H1 (cell line): ENCODE measurements at regions not wholly inside any gene's neighbourhood (a gene's known extent, or its start where the extent isn't known, plus 50 kb on each side); places are given as distances from the start of the nearest gene placed in this dataset.

Experiments used
- BRCA1 ChIP-seq: IDR thresholded peaks from 2 replicates; pipeline ENCODE4 v1.6.1; 2012; ENCODE audit warnings: low read depth, low read length, improper control_type of control experiment
- SIN3A ChIP-seq, 2 experiments: IDR thresholded peaks in 1 of 2; conservative IDR thresholded peaks in 1 of 2; 2 replicates each; pipeline ENCODE4 v1.6.1; 2011 to 2012; ENCODE audit warnings: low read length in 2 of 2, improper control_type of control experiment in 1 of 2, low read depth in 1 of 2, mild to moderate bottlenecking in 1 of 2
- YY1 ChIP-seq: IDR thresholded peaks from 2 replicates; pipeline ENCODE4 v1.6.1; 2011; ENCODE audit warnings: low read depth, mild to moderate bottlenecking, low read length

- TF ChIP-seq BRCA1: no peak
- TF ChIP-seq SIN3A (conservative IDR thresholded peaks at IDR 0.05 in 1 of 2, IDR thresholded peaks at IDR 0.05 in 1 of 2; ENCODE audit: low read depth in 1 of 2, low read length in 2 of 2): no peak
- TF ChIP-seq YY1: no peak
Observed at GRCh38 chr5:120794121-120794520, 330.0 kb downstream of the PRR16 start.
